Hematopoietic multipotent progenitor cell treated with erythropoietin and hydrocortisone succinate and interleukin-3 and kit ligand, for 15 days (in vitro differentiated cells): ENCODE measurements at regions not wholly inside any gene's neighbourhood (a gene's known extent, or its start where the extent isn't known, plus 50 kb on each side); places are given as distances from the start of the nearest gene placed in this dataset.
"Not testable (repeated sequence)": the region's sequence is repeated elsewhere in the genome, so short reads cannot be mapped to it uniquely, and the experiment has no call there.

Experiments used
- DNase-seq: peaks from one replicate; pipeline ENCODE4 v3.0.0-alpha.2; 2015; ENCODE audit warnings: low spot score

- DNase-seq = no peak
Measured at GRCh38 chr9:78383130-78383529, 86.2 kb downstream of the PSAT1 start.

- DNase-seq = no peak
Measured at GRCh38 chr9:78386348-78386747, 89.4 kb downstream of the PSAT1 start.

DNA sequence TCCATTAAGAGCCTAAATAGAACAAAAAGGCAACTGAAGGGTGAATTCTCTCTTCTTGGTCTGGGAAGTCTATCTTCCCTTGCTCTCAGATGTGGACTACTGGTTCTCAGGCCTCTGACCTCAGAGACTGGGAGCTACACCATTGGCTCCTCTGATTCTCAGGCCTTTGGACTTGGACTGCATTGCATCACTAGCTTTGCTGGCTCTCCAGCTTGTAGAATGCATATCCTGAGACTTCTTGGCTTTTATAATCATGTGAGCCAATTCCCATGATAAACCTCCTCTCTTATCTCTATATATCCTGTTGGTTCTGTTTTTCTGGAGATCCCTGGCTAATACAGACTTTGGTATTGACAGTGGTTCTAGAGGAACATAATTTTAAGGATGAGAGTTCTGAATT is 89.8 kb downstream of the PSAT1 start:
- no peak for DNase-seq

DNA sequence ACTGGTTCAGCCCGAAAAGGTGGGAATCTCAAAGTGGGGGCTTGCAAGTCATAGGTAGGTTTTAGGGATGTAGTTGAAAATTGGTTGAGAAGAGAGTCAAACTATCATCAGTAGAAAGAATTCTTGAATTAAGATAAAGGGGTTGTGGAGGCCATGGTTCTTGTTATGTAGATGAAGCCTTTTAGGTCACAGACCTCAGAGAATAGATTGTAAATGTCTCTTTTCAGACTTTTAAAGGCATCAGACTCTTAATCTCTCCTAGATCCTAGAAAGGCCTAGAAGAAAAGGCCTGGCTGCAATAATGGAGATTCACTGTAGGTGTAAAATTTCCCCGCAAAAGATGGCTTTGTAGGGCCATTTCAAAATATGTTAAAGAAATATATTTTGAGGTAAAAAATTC is 96.4 kb downstream of the PSAT1 start:
- DNase-seq = no peak

DNA sequence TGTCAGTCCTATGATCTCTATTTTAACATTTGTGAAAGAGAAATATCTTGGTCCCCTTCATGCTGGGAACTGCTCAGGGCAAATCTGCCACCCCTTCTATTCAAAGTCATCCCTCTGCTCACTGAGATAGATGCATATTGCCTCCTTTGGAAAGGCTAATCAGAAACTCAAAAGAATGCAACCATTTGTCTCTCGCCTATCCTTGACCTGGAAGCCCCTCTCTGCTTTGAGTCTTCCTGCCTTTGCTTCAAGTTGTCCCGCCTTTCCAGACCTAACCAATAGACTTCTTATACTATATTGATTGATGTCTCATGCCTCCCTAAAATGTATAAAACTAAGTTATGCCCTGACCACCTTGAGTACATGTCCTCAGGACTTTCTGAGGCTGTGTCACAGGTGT is 97.0 kb downstream of the PSAT1 start:
- no peak for DNase-seq

GRCh38 chr9:78396087-78396486 is 99.2 kb downstream of the PSAT1 start:
- no peak for DNase-seq

DNA sequence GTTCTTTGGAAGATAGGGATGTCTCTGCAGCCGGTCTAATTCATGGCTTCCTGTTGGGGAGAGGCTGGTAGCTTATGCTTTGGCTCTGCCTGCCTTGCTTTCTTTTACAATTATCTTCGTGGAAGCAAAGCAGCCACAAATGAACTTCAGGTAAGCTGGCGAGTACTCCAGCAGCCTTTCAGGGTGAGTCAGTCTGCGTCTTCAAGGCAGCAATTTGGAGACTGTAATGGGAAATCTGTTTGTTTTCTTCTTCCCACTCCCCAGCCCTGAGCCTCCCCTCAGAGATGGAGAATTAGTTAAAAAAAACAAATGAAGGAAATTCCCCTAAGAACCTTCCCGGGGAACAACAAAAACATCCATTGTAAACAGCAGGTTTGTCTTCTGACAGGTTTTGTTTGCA is 100.1 kb downstream of the PSAT1 start:
- no peak for DNase-seq

DNA sequence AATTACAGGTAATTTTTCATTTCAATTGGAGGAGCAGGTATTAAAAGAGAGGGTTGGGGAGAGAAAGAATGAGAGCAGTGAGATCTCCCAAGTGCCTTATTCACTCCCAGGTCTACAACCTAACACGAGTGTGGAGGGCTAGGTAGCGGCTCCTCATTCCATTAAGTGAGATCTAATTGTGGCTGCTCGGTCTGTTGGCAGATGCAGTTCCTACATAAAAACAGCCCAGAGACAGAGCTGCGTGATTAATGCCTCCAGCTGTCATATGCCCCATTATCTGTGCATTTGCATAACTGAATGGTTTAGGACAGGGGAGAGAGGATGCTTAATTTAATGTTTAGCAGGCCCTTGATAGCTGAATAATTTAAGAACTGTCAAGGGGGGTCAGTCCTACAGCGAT is 100.5 kb downstream of the PSAT1 start:
- no peak for DNase-seq

DNA sequence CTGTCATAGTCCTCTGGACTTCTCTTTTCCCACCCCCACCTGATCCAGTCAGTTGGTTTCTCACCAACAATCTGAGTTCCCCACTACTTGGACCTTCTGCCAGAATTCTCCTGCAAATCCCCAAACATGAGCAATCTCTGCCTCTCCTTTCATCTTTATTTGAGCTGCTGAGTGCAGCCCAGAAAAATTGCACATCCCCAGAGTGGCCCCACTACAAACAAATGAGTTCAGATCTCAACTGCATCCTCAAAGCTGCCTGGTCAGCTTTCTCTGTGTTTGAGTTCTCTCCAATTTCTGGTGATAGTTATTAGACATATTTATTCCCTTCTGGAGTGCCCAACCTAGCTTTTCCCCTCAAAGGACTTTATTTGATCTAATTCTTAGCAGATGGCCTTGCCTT is 102.2 kb downstream of the PSAT1 start:
- DNase-seq = no peak

DNA sequence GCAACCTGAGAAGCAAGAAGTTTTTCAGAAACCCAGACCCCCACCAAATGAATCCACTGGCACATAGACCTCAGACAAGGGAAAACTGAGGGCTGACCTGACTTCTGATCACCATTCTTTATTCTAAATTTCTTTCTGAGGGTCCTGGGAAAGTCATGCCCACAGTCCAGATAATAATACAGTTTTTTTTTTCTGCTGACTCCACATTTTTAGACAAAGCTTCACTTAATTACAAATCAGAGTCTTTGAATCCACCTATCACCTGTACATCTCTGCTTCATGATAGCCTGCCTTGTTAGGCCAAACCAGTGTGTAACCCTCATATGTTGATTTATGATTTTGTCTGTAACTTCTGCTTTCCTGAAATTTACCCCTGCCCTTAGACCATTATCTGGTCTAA is 103.6 kb downstream of the PSAT1 start:
- DNase-seq = no peak

GRCh38 chr9:78405461-78405860 is 108.5 kb downstream of the PSAT1 start:
- no peak for DNase-seq

GRCh38 chr9:78406146-78406545 is 109.2 kb downstream of the PSAT1 start:
- DNase-seq = no peak

DNA sequence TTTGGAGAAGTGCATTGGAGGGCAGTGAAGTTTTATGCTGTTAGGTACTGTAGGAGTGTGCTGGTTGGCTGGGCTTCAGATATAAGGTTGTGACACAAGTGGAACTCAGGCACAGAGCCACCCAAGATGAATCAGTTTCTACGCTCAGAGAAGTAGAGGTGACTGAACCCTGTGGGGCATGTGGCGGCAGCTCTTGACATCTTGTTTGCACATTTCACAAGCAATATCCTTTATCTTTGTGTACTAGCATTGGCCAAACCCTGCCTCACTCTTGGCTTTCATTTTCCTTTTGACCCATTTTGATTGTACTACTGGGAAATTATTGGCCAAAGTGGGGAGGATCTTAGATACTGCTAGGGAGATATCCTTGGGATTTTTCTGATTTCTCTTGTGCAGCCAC is 110.0 kb downstream of the PSAT1 start:
- no peak for DNase-seq

GRCh38 chr9:78407636-78408312 is 110.8 kb downstream of the PSAT1 start:
- DNase-seq = no peak

GRCh38 chr9:78408388-78408787 is 111.5 kb downstream of the PSAT1 start:
- DNase-seq = no peak

DNA sequence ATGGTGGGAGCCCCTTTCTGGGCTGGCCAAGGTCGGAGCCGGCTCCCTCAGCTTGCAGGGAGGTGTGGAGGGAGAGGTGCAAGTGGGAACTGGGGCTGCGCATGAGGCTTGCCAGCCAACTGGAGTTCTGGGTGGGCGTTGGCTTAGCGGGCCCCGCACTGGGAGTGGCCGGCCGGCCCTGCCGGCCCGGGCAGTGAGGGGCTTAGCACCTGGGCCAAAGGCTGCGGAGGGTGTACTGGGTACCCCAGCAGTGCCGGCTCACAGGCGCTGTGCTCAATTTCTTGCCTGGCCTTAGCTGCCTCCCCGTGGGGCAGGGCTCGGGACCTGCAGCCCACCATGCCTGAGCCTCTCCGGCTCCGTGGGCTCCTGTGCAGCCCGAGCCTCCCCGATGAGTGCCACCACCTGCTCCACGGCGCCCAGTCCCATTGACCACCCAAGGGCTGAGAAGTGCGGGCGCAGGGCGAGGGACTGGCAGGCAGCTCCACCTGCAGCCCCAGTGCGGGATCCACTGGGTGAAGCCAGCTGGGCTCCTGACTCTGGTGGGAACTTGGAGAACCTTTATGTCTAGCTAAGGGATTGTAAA is 113.1 kb downstream of the PSAT1 start:
- DNase-seq = not testable (repeated sequence)

DNA sequence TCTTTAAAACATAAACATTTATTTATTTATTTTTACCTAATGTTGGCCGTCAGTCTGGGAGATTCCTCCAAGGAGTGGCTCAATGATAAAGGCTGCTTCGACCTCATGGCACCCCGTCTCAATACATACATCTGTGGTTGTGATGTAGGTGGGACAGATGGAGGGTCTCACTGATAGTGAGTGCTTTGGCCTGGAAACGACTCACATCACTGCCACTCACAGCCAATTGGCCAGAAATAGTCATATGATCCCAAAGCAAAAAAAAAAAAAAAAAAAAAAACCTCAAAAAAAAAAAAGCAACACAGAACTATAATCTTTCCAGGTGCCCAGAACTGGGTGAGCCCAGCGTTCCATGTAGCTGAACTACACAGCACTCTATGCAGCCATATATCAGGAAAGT is 125.4 kb downstream of the PSAT1 start:
- DNase-seq = no peak

DNA sequence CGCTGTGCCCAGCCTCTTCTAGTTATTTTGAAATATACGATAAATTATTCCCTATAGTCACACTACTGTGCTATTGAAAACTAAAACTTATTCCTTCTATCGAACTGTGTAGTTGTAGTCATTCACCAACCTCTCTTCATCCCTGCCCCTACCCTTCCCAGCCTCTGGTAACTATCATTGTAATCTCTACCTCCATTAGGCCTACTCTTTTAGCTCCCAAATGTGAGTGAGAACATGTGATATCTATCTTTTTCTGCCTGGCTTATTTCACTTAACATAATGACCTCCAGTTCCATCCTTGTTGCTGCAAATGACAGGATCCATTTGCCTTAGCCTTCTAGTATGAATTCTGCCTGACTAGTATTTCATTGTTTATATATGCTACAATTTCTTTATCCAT is 127.4 kb downstream of the PSAT1 start:
- no peak for DNase-seq

DNA sequence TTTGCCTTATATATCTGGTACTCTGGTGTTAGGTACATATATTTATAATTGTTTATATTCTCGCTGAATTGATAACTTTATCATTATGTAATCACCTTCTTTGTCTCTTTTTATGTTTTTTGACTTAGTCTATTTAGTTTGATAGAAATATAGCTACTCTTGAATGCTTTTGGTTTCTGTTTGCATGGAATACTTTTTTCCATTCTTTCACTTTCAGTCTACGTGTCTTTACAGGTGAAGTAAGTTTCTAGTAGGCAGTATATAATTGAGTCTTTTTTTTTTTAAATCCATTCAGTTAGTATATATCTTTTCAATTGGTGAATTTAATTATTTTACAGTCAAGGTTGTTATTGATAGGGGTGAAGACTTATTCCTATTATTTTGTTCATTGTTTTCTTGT is 131.7 kb downstream of the PSAT1 start:
- no peak for DNase-seq

GRCh38 chr9:78430387-78430786 is 133.5 kb downstream of the PSAT1 start:
- no peak for DNase-seq

- not testable (repeated sequence) for DNase-seq
Measured at GRCh38 chr9:78431039-78431438, 134.1 kb downstream of the PSAT1 start.

DNA sequence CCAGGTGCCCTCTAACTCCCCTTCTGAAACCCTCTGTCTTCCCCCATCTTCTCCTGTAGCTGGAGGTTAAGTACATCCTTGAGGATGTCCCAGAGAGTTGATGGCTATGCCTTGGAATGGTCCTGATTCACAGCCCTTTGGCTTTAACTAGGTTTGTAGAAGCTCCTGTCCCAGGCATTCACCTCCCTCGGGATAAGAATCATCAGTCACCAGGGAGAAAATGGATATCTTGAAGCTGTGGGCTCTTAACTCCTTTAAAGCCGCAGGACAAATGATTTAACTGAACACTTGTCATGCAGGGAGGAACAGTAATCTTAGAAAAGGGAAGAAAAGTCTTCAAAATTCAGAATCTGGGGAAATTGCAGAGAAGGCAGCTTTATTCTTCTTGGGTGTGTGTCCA is 139.9 kb downstream of the PSAT1 start:
- no peak for DNase-seq

DNA sequence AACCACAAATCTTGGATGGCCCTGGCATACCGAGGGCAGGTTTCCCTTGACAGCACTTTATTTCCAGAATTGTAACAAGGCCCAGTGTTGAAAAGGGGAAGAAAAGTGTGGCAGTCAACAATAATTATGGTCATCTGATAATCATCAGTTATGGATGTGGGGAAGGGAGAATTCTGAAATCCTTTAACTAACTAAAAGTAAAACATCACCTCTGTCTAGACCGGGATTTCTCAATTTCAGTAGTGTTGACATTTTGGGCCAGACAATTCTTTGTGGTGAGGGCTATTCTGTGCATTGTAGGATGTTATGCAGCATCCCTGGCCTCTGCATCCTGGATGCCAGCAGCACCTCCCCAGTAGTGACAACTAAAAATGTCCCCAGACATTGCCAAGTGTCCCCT is 140.4 kb downstream of the PSAT1 start:
- no peak for DNase-seq

- DNase-seq = no peak
Measured at GRCh38 chr9:78437806-78438205, 140.9 kb downstream of the PSAT1 start.
